ENCODE measurements at regions not wholly inside any gene's neighbourhood (a gene's known extent, or its start where the extent isn't known, plus 50 kb on each side); places are given as distances from the start of the nearest gene placed in this dataset.

- TF ChIP-seq CTCF (IDR thresholded peaks at IDR 0.05 in 4 of 5, conservative IDR thresholded peaks at IDR 0.05 in 1 of 5) (no peak), POLR2A (IDR thresholded peaks at IDR 0.05) (no peak)
Observed at GRCh38 chrX:43108828-43109227, 330.9 kb upstream of the PPP1R2C start.
